ENCODE measurements at regions not wholly inside any gene's neighbourhood (a gene's known extent, or its start where the extent isn't known, plus 50 kb on each side); places are given as distances from the start of the nearest gene placed in this dataset.

GRCh38 chr13:76387566-76387965 is 498.6 kb downstream of the KCTD12 start:
- ChIA-PET CTCF (no interaction called here), POLR2A (ENCODE audit: low non-redundant PET) (no interaction called here)
- H3K27me3 ChIP-seq (replicated peaks; ENCODE audit: insufficient read depth, low read depth, low read length, poor library complexity): peaks cover 4% of the 10 kb centered on the region
- H3K4me3 ChIP-seq (ENCODE audit: low read depth, low read length, poor library complexity, severe bottlenecking): no peak overlapping the region
- no peak for DNase-seq (ENCODE audit: low spot score)
- no peaks in the 10 kb centered on the region for H3K4me1 ChIP-seq (ENCODE audit: insufficient read depth, low read length, poor library complexity, severe bottlenecking)
- H3K27ac ChIP-seq (ENCODE audit: low read depth, low read length, poor library complexity, severe bottlenecking): no peak overlapping the region
- intact Hi-C loops (cut with micrococcal nuclease; ENCODE audit: unreplicated experiment): no loop called here
- no peaks in the 10 kb centered on the region for H3K9me3 ChIP-seq (ENCODE audit: low read depth, low read length, poor library complexity, severe bottlenecking)
- BruUV-seq (replicated peaks): no TSS peak
- TF ChIP-seq EZH2 (IDR thresholded peaks at IDR 0.05; ENCODE audit: borderline replicate concordance, low read depth, low read length, poor library complexity, severe bottlenecking) (no peak), CTCF (conservative IDR thresholded peaks at IDR 0.05; ENCODE audit: low read depth, low read length) (no peak)
- no peaks in the 10 kb centered on the region for H3K36me3 ChIP-seq (ENCODE audit: insufficient read depth, low read length, poor library complexity, severe bottlenecking)

- Histone ChIP-seq H3K9me3 (ENCODE audit: low read depth, low read length, poor library complexity, severe bottlenecking) (no peaks in the 10 kb centered on the region), H3K4me3 (ENCODE audit: low read depth, low read length, poor library complexity, severe bottlenecking) (no peak overlapping the region), H3K36me3 (ENCODE audit: insufficient read depth, low read length, poor library complexity, severe bottlenecking) (no peaks in the 10 kb centered on the region), H3K27me3 (replicated peaks; ENCODE audit: insufficient read depth, low read depth, low read length, poor library complexity) (no peaks in the 10 kb centered on the region), H3K4me1 (ENCODE audit: insufficient read depth, low read length, poor library complexity, severe bottlenecking) (no peaks in the 10 kb centered on the region), H3K27ac (ENCODE audit: low read depth, low read length, poor library complexity, severe bottlenecking) (no peak overlapping the region)
- POLR2A ChIA-PET (ENCODE audit: low non-redundant PET): no interaction called here
- no peak for DNase-seq (ENCODE audit: low spot score)
- intact Hi-C loops (cut with micrococcal nuclease; ENCODE audit: unreplicated experiment): no loop called here
- TF ChIP-seq EZH2 (IDR thresholded peaks at IDR 0.05; ENCODE audit: borderline replicate concordance, low read depth, low read length, poor library complexity, severe bottlenecking) (no peak), CTCF (conservative IDR thresholded peaks at IDR 0.05; ENCODE audit: low read depth, low read length) (no peak)
- no TSS peak for BruUV-seq (replicated peaks)
- CTCF ChIA-PET: no interaction called here
Measured at GRCh38 chr13:76386321-76386720, 499.9 kb downstream of the KCTD12 start.

GRCh38 chr13:76385586-76385985 is 500.6 kb downstream of the KCTD12 start:
- intact Hi-C loops (cut with micrococcal nuclease; ENCODE audit: unreplicated experiment): no loop called here
- H3K27me3 ChIP-seq (replicated peaks; ENCODE audit: insufficient read depth, low read depth, low read length, poor library complexity): no peaks in the 10 kb centered on the region
- H3K27ac ChIP-seq (ENCODE audit: low read depth, low read length, poor library complexity, severe bottlenecking): no peak overlapping the region
- no peak for TF ChIP-seq CTCF (conservative IDR thresholded peaks at IDR 0.05; ENCODE audit: low read depth, low read length)
- no peak for TF ChIP-seq EZH2 (IDR thresholded peaks at IDR 0.05; ENCODE audit: borderline replicate concordance, low read depth, low read length, poor library complexity, severe bottlenecking)
- POLR2A ChIA-PET (ENCODE audit: low non-redundant PET): no interaction called here
- H3K4me3 ChIP-seq (ENCODE audit: low read depth, low read length, poor library complexity, severe bottlenecking): no peak overlapping the region
- H3K4me1 ChIP-seq (ENCODE audit: insufficient read depth, low read length, poor library complexity, severe bottlenecking): no peaks in the 10 kb centered on the region
- no peaks in the 10 kb centered on the region for H3K36me3 ChIP-seq (ENCODE audit: insufficient read depth, low read length, poor library complexity, severe bottlenecking)
- no peaks in the 10 kb centered on the region for H3K9me3 ChIP-seq (ENCODE audit: low read depth, low read length, poor library complexity, severe bottlenecking)
- CTCF ChIA-PET: interaction anchor here (0.6 kb wide), 1 partner anchor 94 kb away, joined by 4 read pairs; no protein-coding TSS in a partner anchor
- no TSS peak for BruUV-seq (replicated peaks)
- DNase-seq (ENCODE audit: low spot score): no peak

Data from A673 (cell line).